ENCODE measurements at regions not wholly inside any gene's neighbourhood (a gene's known extent, or its start where the extent isn't known, plus 50 kb on each side); places are given as distances from the start of the nearest gene placed in this dataset.
"Not testable (repeated sequence)": the region's sequence is repeated elsewhere in the genome, so short reads cannot be mapped to it uniquely, and the experiment has no call there.

DNA sequence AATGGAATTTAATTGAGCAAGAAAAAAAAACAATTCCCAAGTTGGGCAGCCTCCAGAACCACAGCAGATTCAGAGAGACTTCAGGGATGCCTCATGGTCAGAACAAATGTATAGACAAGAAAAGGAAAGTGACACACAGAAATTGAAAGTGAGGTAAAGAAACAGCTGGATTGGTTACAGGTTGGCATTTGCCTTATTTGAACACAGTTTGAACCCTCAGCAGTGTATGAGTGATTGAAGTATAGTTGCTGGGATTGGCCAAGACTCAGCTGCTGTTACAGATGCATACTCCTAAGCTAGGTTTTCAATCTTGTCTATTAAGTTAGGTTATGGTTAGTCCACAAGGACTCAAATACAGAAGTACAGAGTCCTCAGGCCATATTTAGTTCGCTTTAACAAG is 57.9 kb upstream of the GOLGA8Q start:
- not testable (repeated sequence) for H4K20me1 ChIP-seq (replicated peaks; ENCODE audit: insufficient read depth); ATAC-seq; H3K9me2 ChIP-seq (ENCODE audit: insufficient read depth); H3F3A ChIP-seq (replicated peaks; ENCODE audit: low read depth); H3K27me3 ChIP-seq (ENCODE audit: insufficient read depth); H3K36me3 ChIP-seq (ENCODE audit: insufficient read depth); DNase-seq (ENCODE audit: low spot score); H3K36me3 Mint-ChIP-seq (ENCODE audit: low read depth); H3K4me3 ChIP-seq; H2AFZ ChIP-seq; H3K4me3 Mint-ChIP-seq; H3K4me1 ChIP-seq (ENCODE audit: insufficient read depth); H3K27ac ChIP-seq (ENCODE audit: low read depth); H3K79me2 ChIP-seq (replicated peaks; ENCODE audit: insufficient read depth); H3K27ac Mint-ChIP-seq; H3K27me3 Mint-ChIP-seq (ENCODE audit: insufficient read depth, low read depth, poor library complexity); H3K9me3 Mint-ChIP-seq; H3K4me2 ChIP-seq; H3K4me1 Mint-ChIP-seq

DNA sequence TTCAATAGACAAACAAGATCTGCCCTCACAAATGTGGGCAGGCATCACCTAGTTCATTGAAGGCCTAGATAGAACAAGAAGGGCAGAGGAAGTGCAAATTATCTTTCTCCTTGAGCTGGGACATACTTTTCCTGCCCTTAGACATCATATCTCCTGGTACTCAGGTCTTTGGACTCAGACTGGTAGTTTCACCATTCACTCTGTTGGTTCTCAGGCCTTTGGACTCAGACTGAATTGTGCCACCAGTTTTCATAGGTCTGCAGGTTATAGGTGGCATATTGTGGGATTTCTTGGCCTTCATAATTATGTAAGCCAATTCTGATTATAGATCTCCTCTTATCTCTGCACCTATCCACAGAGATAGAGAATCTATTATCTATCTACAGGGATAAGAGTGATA is 54.6 kb upstream of the GOLGA8Q start:
- H3K4me3 ChIP-seq; H2AFZ ChIP-seq; ATAC-seq; H3K4me3 Mint-ChIP-seq; H3K27me3 ChIP-seq (ENCODE audit: insufficient read depth); H3K4me2 ChIP-seq; H3K79me2 ChIP-seq (replicated peaks; ENCODE audit: insufficient read depth); H3K9me3 Mint-ChIP-seq; H3K9me2 ChIP-seq (ENCODE audit: insufficient read depth); H3F3A ChIP-seq (replicated peaks; ENCODE audit: low read depth); H3K4me1 Mint-ChIP-seq; H3K36me3 Mint-ChIP-seq (ENCODE audit: low read depth); H3K36me3 ChIP-seq (ENCODE audit: insufficient read depth); H3K27ac Mint-ChIP-seq; H3K4me1 ChIP-seq (ENCODE audit: insufficient read depth); H4K20me1 ChIP-seq (replicated peaks; ENCODE audit: insufficient read depth); DNase-seq (ENCODE audit: low spot score); H3K27me3 Mint-ChIP-seq (ENCODE audit: insufficient read depth, low read depth, poor library complexity); H3K27ac ChIP-seq (ENCODE audit: low read depth): not testable (repeated sequence)

DNA sequence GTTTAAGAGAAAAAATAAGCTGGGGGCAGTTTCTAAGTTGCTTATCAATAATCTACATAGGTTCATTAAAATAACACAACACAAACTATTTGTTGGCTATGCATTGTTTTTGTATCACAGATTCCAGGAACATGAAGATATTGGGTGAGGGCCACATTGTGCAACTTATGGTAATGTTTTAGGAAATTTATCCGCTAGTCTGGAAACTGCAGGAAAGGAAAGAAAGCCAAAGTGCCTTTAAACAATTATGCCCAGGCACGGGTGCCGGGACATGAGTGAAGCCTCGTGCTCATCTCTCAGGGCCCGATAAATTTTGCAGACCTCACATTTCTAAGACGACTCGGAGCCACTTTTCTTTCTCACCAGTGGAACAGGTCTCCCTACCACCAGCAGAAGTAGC is 52.6 kb upstream of the GOLGA8Q start:
- H3K27me3 Mint-ChIP-seq (ENCODE audit: insufficient read depth, low read depth, poor library complexity); H3K4me1 ChIP-seq (ENCODE audit: insufficient read depth); H3K36me3 ChIP-seq (ENCODE audit: insufficient read depth); H2AFZ ChIP-seq; H3K4me1 Mint-ChIP-seq; H3K4me2 ChIP-seq; H3K9me3 Mint-ChIP-seq; H3K79me2 ChIP-seq (replicated peaks; ENCODE audit: insufficient read depth); H3K27ac Mint-ChIP-seq; H3K4me3 ChIP-seq; H3K27ac ChIP-seq (ENCODE audit: low read depth); DNase-seq (ENCODE audit: low spot score); H3K4me3 Mint-ChIP-seq; H3K9me2 ChIP-seq (ENCODE audit: insufficient read depth); H3F3A ChIP-seq (replicated peaks; ENCODE audit: low read depth); H3K27me3 ChIP-seq (ENCODE audit: insufficient read depth); H4K20me1 ChIP-seq (replicated peaks; ENCODE audit: insufficient read depth); ATAC-seq; H3K36me3 Mint-ChIP-seq (ENCODE audit: low read depth): not testable (repeated sequence)

DNA sequence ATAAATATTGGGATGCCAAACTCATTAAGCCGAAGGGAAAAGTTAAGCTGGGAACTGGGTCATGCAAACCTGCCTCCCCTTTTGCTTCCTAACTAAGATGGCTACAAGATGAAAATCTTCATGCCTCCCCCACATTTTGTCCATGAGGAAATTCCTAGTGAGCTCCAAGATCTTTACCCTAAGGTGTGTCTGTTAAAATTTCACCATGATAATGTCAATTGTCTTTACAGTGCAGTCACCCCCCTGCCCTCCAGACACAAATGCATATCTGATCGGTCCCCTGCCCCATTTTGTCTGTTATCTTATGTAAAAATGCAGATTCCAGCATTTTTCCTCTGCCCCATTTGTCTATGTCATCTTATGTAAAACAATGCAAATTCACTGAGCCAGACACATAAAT is 51.3 kb upstream of the GOLGA8Q start:
- H3K36me3 Mint-ChIP-seq (ENCODE audit: low read depth); H3K27ac Mint-ChIP-seq; H3K36me3 ChIP-seq (ENCODE audit: insufficient read depth); H3K4me3 ChIP-seq; H3K9me2 ChIP-seq (ENCODE audit: insufficient read depth); H3K79me2 ChIP-seq (replicated peaks; ENCODE audit: insufficient read depth); DNase-seq (ENCODE audit: low spot score); H3K4me3 Mint-ChIP-seq; H3K27me3 Mint-ChIP-seq (ENCODE audit: insufficient read depth, low read depth, poor library complexity); H2AFZ ChIP-seq; H3K27me3 ChIP-seq (ENCODE audit: insufficient read depth); H3K9me3 Mint-ChIP-seq; H4K20me1 ChIP-seq (replicated peaks; ENCODE audit: insufficient read depth); ATAC-seq; H3F3A ChIP-seq (replicated peaks; ENCODE audit: low read depth); H3K4me2 ChIP-seq; H3K4me1 ChIP-seq (ENCODE audit: insufficient read depth); H3K27ac ChIP-seq (ENCODE audit: low read depth); H3K4me1 Mint-ChIP-seq: not testable (repeated sequence)

Measured in GM23338 (cell line).